ENCODE measurements at regions not wholly inside any gene's neighbourhood (a gene's known extent, or its start where the extent isn't known, plus 50 kb on each side); places are given as distances from the start of the nearest gene placed in this dataset.
A peak's percentile ranks its signal among the peaks of the same experiment; 100 is the strongest.
"Not testable (repeated sequence)": the region's sequence is repeated elsewhere in the genome, so short reads cannot be mapped to it uniquely, and the experiment has no call there.

DNA sequence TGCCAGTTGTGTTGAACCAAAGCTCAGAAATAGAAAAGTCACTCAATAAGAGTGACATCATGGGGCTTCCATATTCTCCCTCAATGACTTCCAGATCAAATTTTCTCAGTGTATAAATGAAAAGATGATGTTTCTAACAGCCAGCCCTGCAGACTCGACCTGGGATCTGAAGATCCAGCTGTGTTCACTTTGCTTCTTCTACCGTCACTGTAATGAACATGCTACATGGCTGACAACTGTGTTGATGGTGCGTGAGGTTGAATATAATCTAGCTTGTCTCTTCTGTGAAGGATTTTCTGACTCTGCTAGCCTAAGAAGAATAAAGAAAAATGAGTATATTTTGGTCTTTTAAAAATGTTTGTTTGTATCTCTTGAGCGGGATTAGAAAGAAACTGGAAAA lies 577.8 kb downstream of the ETNK1 start:
- DNase-seq: no peak

DNA sequence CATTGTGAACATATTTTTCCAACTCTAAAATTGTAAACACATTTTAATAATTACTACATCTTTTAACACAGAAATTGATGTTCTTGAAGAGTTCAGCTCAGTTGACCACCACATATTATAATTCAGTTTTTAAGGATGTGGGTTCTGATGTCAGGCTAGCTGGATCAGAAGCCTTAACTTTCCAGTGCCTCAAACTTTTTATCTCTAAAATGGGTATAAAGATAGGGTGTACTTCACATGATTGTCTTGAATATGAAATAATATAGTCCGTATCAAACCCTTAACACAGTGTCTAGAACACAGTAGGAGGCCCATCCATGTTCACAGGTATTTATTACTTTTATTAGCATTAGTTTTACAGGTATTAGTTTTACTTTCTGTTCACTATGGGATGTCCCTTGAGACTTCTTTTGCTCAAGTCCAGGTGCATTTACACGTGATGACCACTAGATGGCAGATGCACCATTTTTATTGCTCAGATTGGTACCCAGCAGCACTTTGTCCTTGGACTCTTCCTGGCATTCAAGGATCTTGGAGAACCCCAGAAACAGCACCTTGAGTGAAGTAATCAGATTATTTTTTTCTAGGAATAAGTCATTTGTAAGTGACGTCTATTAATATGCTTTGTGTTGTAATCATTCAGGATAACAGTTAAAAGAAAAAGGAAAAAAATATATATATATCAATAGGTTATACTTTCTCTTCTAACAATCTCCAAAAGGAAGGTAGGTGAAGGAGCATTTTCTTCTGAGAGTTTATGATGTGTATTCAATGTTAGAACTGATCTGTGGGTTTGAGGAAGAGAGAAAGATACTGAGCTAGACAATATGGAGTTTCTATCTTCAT lies 580.2 kb downstream of the ETNK1 start:
- DNase-seq: peak; percentile 53

DNA sequence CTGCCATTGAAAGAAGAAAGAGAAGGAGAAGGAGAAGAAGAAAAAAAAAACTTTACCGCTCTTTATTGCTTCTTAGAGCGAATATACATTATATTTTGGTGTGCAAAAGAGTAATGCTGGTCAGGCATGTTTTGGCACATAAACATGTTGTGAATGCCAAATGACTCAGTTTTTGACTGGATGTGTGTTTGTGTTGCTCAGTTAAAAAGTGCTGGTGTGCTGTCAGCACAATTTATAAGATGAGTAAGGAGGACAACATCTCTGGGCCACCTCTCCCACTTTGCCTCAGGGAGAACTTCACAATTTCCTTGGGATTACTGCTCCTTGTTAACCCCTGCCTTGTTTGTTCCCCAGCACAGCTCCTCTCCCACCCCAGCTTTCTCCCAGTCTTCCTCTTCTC lies 584.8 kb downstream of the ETNK1 start:
- DNase-seq: no peak

DNA sequence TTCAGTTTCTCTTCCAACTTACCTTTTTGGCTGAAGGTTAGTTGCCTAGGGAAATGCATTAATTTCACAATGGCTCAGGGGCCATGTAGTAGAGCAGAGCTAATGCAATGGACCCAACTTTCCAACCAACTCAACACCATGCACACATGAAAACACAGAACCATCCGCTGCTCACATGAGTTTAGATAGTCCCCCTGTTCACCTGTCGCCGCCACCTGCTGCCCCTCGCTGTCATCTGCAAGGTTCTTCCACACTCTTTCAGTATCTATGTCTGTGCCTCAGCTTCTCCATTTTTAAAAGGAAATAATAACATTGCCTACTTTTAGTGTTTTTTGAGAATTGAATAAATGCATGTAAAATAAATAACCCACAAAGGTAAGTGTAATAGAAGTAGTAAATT lies 585.6 kb downstream of the ETNK1 start:
- DNase-seq: no peak

DNA sequence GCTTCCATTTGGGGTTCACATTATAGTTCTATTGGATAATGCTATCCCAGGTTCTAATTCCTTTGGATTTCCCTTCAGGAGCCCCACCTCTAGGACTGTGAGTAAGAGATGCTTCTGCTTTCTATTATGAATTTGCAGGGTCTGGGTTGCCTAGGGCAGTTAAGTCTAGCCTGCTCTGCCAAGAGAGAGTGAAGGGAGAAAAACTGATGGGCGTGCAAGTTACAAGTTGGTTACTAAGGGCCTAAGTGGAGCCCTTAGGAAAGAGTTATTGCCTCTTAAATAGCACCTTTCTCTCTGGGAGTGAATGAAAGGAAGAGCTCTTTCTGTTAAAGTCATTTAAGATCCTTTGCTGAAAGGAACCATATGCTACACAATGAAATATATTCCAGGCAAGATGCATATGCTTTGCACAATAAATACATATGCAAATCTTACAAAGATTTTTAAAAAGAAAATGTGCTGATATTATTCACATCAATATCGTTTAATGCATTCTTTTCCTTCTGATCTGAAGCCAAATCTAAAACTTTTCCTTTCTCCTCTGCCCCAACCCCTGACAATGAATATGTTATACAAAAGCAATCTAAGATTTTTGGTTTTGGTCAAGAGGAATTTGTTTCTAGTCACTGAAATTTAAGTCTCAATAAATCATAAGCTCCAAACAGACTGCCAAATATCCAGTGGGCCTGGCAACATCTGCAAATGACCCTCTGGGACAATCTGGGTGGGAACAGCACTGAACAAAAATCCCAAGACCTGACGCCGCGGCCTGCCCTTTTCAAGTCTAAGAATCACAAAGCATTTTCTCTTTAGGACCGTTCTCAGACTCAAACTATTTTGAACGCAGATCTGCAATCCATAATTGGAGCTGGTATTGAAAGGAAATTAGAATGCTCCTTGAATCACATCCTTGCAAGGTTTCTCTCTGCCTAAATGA lies 586.7 kb downstream of the ETNK1 start:
- no peak for DNase-seq

DNA sequence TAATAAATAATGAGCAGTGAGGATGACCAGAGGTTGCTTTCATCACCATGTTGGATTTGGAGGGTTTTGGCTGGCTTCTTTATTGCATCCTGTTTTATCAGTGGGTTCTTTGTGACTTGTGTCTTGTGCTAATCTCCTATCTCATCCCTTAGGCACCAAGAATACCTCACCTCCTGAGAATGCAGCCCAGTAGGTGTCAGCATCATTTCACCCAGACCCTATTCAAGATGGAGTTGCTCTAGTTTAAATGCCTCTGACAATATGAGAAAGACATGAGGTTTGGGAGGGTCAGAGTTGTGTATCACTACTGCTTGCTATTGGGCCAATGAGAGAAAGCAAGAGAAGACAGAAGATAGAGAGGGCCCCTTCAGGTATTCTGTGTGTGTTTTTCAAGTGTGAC lies 592.2 kb downstream of the ETNK1 start:
- no peak for DNase-seq

DNA sequence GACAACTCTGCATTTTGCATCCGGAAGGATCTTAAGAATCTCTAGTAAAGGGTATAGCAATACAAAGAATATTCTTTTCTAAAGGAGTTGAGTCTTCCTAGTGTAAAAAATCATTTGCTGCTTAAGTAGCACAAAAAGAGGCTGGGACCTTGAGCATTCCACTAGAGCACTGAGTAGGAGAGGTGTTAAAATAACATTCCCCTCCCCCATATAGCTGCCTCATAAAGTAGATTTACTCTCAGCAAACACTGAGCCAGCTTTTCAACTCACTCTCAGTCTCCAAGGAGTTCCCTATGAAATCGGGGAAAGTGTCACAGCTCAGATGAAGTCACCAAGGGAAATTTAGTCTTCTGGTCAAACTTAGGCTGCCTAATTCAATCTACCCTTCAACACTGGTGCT lies 592.7 kb downstream of the ETNK1 start:
- DNase-seq: no peak

DNA sequence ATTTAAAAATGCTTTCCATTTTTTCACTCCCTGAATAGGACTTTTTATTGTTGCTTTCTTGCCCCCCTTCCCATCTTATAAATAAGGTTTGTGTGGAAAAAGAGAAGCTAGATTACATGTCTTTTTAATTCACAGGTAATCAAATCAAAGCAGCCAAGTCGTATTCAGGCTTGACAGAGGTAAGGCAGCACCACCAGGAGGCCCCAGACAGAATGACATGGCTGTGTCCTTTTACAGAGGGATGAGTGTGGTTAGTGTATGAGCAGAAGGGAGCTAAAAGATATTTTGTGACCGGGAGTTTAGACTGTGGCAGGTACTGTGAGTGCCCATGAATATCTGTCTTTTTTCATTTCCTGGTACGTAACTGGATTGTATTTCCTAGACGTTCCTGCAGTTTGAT lies 596.1 kb downstream of the ETNK1 start:
- DNase-seq: no peak

DNA sequence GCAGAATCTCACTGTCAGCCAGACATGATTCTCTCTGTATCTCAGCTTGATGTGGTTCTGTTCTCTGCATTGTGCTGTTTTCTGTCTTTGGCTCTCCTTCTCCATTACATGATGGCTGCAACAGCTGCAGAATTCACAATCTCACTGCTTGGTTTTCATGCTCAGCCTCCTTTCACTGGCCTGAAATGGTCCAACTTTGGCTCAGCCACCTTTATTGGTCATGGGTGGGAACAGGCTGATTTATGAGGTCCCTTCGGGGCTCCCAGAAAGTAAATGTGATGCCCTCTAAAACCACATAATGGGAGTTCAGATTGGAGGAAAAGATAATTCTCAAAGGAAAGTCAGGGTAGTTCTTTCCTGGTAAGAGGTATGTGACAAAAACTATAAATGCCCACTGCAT lies 597.0 kb downstream of the ETNK1 start:
- DNase-seq: no peak

DNA sequence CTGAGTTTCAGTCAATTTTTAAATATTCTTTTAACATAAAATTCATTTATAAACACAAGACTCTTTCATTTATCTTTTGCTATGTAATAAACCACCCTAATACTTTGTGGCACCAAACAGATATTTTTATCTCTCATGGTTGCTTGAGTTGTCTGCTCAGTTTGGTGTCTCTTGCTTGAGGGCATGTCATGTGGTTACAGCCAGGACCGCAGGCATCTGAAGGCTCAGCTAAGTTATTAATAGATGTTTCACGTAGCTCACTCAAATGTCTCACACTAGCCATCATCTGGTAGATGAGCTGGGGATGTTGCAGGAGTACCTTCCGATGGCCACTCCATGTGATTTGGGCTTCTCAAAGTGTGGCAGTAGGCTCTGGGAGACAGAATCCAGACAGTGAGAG lies 597.8 kb downstream of the ETNK1 start:
- no peak for DNase-seq

DNA sequence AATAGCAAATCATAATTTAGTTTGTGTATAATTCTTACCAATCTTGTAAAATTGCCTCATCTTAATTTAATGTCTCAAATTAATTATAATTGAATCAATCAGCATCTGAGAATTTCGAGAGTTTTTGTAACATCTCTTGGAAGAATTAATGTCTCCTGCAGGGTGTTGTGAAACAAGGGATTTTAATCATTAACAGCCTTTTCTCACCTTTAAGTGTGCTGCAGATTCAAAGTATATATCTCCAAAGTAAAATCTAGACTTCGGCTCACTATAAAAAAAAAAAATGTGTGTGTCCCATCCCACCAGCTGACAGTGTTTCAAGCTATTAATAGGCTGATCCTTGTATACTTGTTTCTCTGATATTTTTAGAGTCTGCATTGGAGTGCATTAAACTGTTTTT lies 603.1 kb downstream of the ETNK1 start:
- no peak for DNase-seq

DNA sequence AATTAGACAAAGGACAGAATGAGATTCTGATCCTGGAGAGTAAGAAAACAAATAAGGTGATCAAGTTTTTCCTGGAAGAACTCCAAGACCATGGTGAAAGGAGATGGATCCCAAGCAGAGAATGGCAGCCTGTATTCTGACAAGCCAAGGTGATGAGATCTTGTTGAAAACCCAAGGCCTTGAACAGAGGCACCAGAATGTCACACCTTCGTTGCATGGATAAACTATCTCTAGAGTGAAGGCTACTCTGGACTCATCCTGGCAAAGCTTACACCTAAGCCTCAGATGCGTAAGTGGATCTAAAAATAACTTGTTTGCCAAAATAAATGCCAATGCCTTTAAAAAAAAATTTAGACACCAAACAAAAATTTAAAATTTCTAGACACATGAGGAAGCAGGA lies 605.9 kb downstream of the ETNK1 start:
- no peak for DNase-seq

DNA sequence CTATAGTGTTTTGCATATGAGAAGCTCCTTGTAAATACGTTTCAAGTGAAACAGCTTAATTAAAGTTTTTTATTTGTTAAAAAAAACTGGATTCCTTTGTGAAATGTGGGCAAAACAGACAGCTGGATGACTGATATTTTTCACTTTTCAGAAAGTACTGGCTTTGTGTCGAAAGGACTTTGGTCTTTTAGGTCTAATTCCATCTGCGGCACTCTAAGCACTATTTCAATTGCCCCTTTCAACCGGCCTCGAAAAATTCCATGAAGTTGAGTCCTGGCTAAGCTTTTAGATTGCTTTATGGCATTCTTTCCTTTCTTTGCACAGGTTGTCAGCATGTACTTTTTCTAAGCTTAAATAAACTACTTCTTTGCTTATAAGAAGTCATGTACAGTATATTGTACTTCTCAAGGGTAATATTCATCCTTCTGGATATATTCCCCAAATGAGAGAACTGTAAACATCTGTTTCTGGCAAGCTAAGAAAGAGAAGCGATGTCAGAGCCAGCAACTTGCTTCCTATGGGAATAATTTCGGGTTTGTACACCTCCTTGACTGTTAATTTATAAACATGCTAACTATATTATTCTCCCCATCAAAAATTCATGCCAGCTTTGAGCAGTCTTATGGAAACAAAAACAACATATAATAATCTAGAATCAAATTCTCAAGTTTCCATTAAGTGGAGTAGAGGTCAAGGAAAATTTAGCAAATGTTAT lies 611.3 kb downstream of the ETNK1 start:
- DNase-seq: no peak

DNA sequence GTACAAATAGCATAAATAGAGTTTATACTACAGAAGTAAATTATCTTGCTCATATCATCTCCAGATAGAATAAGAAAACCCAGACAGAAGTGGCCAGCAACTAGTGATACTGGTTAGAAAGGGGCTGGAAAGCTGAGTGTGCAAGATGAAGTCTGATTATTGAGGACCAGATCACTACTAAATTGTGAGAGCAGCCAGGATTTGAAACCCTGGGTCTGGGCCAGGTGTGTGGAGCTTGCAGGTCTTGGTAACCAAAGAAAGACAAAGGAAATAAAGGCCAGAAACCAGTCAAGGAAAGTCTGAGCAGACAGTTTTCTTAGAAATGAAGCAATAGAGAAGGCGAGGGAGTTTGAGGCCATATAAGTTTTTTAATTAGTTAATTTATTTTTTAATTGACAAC lies 611.8 kb downstream of the ETNK1 start:
- DNase-seq: no peak

DNA sequence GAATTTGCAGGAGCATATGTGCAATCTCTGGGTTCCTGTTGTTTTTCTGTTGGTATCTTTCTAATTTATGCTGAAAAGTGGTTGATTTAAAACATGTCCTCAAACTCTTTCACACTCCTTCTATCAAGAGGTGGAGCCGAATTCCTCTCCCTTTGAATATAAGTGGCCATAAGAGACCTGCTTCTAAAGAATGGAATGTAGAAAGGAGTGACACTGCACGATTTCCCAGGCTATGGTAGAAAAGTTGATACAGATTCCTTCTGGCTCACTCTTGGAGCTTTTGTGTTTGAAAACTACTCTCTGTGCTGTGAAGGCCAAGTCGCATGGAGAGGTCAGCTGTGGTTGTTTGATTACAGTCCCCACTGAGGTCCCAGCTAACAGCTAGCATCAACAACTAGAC lies 613.2 kb downstream of the ETNK1 start:
- DNase-seq: no peak

DNA sequence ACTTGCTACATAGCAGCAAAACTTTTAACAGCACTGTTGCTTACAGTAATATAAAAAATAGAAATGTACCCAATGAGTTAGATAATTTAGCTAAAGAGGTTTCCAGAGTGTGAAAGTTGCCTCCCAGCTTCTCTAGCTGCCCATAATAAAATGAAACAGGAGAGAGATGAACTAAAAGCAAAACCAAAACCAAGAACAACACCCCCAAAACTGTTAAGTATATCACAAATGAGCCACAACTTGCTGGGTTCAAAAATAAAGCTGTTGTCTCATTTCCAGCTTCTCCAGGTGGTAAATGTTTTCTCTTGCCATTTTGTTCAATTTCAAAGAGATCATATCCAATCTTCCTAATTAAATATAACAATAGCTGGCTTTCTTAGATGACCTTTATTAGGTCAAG lies 614.0 kb downstream of the ETNK1 start:
- DNase-seq: no peak

DNA sequence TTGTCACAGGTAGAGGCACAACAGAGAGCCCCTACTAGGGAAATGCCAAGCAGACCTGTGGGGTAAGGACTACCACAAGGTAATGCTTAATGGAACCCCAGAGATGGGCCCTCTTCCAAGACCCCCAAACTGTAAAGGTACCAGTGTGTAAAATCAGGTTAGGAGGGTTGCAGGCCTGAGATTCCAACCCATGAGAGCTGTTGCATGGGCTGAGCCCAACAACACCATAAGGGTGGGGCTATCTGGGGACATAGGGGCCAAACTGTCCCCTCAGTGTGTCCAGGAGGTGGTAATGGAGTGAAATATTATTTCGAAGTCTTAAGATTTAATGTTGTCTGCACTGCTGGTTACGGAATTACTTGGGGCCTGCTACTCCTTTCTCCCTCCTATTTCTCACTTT lies 620.2 kb downstream of the ETNK1 start:
- DNase-seq: no peak

DNA sequence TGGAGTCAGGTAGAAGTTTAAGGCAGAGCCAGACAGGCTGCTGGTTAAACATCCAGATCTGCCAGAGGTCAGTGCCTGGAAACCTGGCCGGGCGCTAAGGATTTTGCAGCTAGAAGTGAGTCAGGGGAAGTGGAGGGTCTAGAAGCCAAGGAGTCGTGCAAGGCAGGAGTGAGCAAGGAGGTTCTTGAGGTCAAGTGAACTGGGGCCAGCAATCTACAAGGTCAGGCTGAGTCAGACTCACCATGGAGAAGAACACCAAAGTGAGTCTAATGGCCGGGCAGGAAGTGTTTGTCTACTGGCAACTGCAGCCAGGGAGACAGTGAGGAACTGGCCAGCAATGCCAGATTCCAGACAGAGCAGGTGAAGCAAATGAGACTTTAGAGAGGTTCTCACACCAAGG lies 628.2 kb downstream of the ETNK1 start:
- no peak for DNase-seq

DNA sequence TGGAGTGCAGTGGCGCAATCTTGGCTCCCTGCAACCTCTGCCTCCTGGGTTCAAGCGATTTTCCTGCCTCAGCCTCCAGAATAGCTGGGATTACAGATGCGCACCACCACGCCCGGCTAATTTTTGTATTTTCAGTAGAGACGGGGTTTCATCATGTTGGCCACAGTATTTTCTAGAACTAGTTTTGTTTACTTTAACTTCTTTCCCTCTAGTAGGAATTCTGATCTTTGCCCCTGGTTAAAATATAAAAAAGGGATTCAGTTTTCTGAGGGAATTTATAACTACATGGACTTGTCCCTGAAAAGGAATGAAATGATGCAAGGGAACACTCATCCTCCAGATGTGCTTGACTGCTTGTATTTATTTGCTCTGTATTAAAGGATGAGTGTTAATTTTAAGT lies 628.9 kb downstream of the ETNK1 start:
- not testable (repeated sequence) for DNase-seq

DNA sequence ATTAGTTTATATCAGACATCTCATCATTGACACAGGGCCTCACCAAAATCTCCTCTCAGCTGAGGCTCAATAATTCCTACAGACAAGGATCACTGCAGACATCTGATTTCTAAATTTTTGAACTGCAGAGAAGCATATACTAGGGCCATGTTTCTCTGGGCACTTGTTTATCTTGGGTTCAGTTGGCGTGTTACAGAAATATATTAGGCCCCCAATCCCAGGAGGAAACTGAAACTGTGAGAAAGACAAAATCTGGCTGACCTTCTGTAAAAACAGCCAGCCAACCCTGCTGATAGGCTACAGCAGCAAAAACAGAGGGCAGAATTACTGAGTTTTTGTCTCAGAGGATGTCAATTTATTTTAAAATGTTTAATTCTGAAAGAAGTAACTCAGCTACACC lies 634.6 kb downstream of the ETNK1 start:
- no peak for DNase-seq

DNA sequence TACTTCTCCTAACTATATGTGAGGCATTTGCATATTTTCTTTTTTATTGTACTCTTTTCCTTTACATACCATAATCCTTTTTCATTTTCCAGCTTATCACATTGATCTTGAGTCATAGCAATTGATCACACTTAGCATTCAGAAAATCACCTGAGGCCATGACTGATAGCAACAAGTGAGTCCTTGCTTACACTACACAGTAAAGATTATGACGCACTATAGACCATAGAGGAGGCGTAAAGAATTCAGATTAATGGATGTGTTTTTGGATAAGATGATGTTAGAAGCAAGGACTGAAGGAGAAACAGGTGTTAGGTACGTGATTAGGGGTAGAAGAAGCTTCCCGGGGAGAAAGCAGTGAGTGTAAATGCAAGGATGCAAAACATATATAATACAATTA lies 637.7 kb downstream of the ETNK1 start:
- DNase-seq: no peak

DNA sequence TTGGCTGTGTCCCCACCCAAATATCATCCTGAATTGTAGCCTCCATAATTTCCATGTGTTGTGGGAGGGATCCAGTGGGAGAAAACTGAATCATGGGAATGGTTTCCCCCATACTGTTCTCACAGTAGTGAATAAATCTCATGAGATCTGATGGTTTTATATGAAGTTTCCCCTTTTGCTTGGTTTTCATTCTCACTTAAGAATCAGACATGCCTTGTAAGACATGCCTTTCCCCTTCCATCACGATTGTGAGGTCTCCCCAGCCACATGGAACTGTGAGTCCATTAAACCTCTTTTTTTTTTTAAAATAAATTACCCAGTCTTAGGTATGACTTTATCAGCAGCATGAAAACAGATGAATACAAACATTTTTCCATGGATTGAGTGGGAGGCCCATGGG lies 652.9 kb downstream of the ETNK1 start:
- no peak for DNase-seq

DNA sequence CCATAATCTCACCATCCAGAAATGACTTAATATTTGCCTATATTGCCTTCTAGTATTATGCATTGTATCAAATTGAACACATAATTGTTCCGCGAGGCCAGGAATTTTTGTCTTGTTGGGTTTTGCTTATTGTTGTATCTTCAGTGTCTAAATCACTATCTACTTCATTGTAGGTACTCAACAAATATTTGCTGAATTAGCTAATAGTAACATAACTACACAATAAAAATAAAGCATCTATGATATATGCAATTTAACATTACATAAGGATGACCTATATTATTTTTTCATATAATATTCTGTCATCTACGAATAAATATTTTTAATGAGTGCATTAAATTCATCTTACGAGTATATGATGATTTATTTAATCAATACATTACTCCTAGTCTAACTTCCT lies 656.3 kb downstream of the ETNK1 start:
- DNase-seq: no peak

DNA sequence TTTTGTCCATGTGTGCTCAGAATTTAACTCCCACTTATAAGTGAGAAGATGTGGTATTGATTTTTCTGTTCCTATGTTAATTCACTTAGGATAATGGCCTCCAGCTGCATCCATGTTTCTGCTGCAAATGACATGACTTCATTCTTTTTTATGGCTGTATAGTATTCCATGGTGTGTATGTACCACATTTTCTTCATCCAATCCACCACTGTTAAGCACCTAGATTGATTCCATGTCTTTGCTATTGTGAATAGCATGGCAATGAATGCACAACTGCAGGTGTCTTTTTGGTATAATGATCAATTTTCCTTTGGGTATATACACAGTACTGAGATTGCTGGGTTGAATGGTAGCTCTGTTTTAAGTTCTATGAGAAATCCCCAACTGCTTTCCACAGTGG lies 657.7 kb downstream of the ETNK1 start:
- no peak for DNase-seq
